DMS153 treated with DMSO at 0.1 percent for 48 hours (cell line): ENCODE measurements at regions not wholly inside any gene's neighbourhood (a gene's known extent, or its start where the extent isn't known, plus 50 kb on each side); places are given as distances from the start of the nearest gene placed in this dataset.

Experiments
- DNase-seq: peaks from one replicate; lab custom pipeline; 2025; ENCODE audit not compliant: unreplicated experiment; lab: John Stamatoyannopoulos, UW

DNA sequence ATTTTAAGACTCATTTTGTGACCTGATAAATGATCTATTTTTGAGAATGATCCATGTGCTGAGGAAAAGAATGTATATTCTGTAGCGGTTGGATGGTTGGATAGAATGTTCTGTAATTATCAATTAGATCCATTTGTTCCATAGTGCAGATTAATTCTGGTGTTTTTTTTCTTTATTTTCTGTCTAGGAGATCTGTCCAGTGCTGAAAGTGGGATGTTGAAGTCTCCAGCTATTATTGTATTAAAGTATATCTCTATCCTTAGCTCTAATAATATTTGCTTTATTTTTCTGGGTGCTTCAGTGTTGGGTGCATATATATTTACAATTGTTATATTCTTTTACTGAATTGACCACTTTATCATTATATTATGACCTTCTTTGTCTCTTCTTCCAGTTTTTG lies 1344.9 kb upstream of the TENM3 start:
- no peak for DNase-seq

GRCh38 chr4:180900781-180901180 lies 1342.4 kb upstream of the TENM3 start:
- no peak for DNase-seq

DNA sequence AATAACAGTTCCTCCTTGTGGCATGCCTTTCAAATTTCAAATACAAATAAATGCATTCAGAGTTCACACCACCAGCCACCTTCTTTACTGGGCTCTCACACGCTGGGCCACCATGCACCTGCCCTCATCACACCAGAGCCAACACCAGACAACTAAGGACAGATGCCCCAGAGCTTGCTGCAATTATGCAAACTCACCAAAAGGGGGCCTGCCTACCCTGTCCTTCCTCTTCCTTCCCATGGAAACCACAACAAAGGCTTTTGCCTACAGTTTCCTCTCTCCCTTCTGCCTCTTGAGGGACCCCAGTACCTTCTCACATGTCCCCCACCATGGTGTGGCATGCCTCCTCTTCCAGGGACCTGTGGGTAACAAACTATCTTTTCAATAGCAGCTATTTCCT lies 1333.9 kb upstream of the TENM3 start:
- no peak for DNase-seq

GRCh38 chr4:180913750-180914149 lies 1329.5 kb upstream of the TENM3 start:
- DNase-seq: no peak

- no peak for DNase-seq
These were observed 1319.7 kb upstream of the TENM3 start for GRCh38 chr4:180923486-180923885.

- no peak for DNase-seq
These were observed 1317.4 kb upstream of the TENM3 start for GRCh38 chr4:180925805-180926204.

DNA sequence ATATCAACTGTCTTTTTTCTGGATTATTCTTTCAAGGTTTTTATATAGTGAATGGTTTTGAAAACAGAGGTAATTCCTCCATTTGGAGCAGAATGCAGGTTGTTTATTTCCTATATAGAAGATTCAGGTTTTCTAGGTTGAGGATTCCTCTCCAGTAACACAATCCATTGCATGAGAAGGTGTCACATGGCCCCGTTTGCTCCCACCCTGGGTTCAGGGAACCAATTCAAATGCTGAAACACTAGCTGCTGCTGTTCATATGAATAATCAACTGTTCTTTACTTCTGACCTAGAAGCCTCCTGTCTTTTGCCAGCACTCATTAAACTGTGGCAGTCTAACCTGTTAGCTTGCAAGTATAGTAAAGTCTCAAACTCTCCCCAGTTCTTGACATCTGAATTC lies 1316.9 kb upstream of the TENM3 start:
- no peak for DNase-seq

DNA sequence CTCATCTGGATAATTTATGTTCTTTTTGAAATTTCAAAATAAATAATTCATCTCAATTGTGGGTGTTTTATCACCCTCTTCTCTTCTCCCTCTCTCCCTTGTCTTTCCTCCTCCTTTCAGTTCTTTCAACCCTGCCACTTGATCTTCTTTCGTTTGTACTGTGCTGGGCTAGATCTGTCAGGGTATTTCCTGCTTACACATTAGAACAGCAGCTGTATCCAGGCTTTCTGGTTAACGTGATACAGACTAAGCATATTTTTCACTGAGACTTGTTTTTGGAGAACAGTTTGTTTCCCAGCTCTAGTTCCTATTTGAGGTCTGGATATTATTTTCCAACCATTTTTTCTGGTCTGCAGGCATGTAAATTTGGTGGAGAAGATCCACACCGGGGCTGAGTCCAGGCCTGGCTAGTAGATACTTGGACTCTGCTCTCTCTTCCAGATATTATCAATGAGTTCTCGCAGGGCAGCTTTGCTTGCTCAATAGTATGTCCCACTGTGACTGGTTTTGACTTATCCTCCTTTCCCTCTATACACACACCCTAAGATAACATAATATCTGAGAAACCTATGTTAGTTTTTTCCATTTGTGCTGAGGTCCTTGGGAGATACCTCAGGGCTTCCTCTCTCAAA lies 1310.7 kb upstream of the TENM3 start:
- DNase-seq: no peak

DNA sequence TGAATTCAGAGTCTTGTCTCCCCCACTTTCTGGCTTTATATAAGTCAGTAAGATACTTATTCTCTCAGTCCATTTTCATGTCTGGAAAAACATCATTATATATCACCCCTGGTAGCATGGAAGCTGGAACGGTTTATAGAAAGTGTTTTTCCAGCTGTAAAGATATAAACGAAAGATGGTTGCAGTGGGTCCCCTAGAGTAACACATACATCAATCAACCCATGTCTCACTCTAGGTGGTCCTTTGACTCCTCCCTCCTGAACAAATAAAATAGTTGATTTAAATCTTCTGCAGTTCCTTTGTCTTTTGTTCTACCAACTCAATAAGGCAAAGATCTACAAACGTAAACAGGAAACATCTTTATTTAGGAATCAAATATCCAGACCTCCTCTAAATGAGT lies 1306.1 kb upstream of the TENM3 start:
- no peak for DNase-seq

DNA sequence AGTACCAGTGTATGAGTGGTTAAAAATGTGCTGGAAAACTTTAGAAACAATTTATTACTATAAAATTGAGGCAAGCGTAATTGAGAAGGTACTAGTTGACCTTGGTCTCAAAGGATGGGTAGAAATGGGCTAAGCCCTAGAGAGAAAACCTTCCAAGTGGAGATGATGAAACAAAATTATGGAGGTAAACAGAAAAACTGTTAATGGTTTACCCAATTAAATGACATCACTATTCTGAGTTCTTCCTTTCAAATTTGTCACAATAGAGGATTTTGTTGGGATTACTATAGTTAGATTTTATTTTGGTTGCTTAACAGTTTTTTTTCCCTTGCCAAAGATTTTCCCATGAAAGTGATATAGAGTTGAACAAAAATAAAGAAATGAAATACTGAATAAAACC lies 1302.5 kb upstream of the TENM3 start:
- no peak for DNase-seq

DNA sequence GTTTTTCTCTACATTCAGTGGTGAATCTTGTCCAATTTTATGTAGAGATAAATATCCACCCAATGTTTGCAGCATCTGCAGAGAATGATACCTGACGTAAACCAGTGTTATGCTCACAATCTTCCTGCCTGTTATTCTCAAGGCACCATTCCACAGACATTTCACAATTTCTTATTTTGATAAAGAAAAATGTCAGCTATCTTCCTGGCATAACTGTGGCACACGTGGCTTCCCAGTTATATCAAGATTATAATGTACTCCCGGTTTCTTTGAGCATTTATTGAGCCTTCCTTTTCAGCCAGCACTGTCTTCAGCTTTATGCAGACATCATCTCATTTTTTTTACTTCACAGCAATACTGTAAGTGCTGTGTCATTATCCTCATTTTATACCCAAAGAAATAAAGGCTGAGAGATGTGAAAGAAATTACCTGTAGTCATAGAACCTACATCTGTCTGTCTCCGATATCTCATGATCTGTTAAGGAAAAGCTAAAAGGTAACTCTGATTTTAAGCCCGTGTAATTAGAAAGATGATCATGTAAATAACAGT lies 1300.8 kb upstream of the TENM3 start:
- DNase-seq: no peak

GRCh38 chr4:180946188-180946587 lies 1297.0 kb upstream of the TENM3 start:
- DNase-seq: no peak

DNA sequence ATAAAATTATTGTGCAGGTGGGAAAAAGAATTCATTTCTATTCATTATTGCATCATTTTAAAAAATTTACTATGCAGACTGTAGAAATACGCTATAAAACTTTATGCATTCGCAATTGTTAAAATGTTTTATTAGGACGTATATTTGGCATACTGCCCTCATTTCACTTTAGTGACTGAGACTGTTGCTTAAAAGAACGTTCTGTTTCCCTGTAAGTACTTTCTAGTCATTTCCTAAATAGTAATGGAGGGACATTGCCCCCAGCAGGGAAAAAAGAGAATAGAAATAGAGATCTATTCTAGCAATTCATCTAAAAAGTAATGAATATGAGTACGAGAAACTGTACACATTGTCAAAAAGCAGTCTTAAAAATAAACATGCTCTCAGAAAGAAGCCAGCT lies 1295.8 kb upstream of the TENM3 start:
- DNase-seq: peak; percentile 11

- no peak for DNase-seq
These were observed 1293.6 kb upstream of the TENM3 start for GRCh38 chr4:180949424-180950213.

- no peak for DNase-seq
These were observed 1292.8 kb upstream of the TENM3 start for GRCh38 chr4:180950377-180950776.

- DNase-seq: no peak
These were observed 1291.9 kb upstream of the TENM3 start for GRCh38 chr4:180951312-180951711.

- no peak for DNase-seq
These were observed 1289.6 kb upstream of the TENM3 start for GRCh38 chr4:180953572-180953971.

DNA sequence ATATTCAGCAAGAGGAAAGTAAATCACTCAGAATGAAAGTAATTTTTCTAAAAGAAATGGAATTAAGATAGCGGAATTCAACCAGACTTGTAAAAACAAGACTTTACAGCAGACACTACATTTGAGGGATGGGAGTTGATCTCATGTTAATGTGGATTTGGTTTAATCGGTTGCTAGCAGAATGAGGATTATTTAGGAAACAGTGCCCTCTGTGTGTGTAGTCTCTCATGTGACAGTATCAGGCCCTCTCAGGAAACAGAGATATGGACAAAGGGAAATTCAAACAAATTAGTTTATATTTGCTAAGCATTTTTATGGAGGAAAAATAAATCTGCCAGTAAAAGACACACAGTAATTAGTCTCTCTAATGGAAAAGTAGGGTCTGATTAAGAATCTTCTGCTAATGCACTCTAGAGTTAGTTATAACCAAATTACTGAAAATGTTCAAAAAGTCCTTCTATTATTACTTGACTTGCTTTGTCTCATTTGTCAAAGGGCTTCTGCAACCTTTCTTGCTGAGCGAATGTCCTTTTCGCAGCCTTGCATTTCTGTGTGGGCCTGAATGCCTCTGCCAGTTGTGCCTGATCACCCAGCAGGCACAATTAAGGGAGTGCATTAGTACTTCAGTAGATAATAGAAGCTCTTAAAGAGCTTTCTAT lies 1282.3 kb upstream of the TENM3 start:
- DNase-seq: no peak

- no peak for DNase-seq
These were observed 1280.9 kb upstream of the TENM3 start for GRCh38 chr4:180962268-180962667.

- DNase-seq: no peak
These were observed 1276.9 kb upstream of the TENM3 start for GRCh38 chr4:180966312-180966711.

DNA sequence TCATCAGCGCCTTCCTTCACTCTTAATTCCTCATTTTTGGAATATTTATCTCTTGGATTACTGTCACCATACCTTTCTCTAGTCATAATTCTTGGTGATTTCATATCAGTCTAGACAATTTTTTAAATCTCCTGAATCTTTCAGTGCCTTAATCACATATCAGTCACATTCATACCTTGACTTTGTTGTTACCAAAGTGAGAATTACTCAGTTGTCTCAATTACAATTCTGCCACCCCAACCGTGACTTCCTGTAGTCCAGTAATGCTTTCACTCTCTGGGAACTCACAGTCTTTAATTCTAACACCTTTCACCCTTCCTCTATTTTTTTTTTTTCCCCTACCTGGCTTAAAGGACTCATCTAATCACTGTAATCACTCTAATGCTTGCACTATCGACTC lies 1275.3 kb upstream of the TENM3 start:
- DNase-seq: no peak

DNA sequence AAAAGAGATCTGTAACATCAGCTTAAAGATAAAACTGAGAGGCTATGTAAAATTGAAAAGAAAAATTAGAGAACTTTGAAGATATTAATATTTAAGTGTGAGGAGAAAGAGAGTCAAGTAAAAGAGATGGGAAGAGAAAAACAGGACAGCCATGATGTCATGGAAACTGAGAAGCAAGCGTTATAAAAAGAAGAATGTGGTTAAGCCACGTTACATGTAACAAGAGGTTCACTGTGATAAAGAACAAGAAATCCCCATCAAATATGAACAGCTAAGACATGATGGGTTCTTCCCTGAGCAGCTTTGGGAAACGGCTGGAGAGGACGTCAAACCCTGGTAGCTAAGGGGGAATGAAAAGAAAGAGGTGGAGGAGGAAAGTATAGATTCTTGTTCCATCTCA lies 1269.3 kb upstream of the TENM3 start:
- DNase-seq: no peak
